ENCODE measurements at regions not wholly inside any gene's neighbourhood (a gene's known extent, or its start where the extent isn't known, plus 50 kb on each side); places are given as distances from the start of the nearest gene placed in this dataset.

DNA sequence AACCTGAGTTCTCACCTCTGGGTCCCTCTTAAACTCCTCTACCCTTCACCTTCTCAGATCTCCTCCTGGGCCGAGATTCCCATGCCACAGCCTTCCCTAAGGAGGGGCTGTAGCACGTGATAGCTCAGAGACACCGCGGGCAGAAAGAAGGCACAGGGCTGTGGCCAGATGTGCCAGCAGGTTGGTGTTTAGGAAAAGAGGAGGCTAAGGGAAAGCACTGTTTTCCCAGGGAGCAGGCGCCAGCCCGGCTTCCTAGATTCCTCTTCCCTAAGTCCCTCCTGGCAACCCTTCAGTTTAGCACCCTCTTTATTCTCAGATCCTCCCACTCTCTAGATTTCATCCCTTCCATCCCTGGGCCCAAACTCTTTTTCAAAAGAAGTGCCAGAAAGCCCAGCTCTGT is 59.4 kb upstream of the CCNG1 start:
- peak overlapping the region; percentile 44; the same call in 1 of the 2 replicates for H3K27ac Mint-ChIP-seq
- peak; percentile 16 for DNase-seq (ENCODE audit: low spot score)

DNA sequence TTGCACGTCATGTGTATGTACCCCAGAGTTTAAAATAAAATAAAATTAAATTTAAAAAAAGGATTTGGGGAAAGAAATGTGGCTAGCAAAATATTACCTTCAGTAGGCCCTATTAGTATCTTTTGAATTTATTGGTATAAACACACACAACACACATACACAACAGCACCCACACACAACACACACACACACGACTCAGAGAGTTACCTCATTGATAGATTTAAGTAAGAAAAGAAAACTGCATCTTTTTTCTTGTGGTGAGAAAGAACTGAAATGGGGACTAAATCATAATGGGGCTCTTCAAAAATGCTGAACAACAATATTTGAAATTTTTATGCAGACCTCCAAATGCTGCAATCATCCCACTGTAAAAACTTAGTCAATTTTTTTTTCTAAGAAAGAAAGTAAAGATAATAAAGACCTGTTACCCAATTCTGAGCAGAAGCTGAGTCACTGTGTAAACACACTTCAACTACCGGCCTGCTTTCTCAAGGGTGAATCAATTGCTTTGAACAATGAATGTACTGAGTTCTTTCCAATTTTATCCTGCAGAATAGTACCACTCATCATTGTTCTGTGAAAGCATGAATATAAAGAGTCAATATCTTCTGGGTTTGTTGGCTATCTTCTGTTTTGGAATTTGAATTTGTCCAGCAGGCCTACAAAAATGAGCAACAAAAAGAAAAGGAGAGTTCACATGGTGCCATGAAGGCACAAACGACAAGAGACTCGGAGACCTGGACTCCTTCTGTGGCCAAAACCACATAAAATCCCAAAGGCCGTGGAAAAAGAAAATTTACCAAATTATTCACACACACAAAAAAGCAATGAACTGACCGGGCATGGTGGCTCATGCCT is 57.9 kb upstream of the CCNG1 start:
- Mint-ChIP-seq H3K9me3 (peaks cover 10% of the 10 kb centered on the region; the same call in 1 of the 2 replicates), H3K36me3 (0 out of 2 replicates have a peak, but pooled peaks cover 2% of the 10 kb centered on the region), H3K27me3 (ENCODE audit: low read depth) (no peaks in the 10 kb centered on the region), H3K4me1 (peaks cover 20% of the 10 kb centered on the region), H3K27ac (peak overlapping the region; percentile 47), H3K4me3 (no peak overlapping the region)
- ChIA-PET POLR2A (no interaction called here), CTCF (interaction anchor here (1.8 kb wide), 1 partner anchor 29 kb away, joined by 7 read pairs; no protein-coding TSS in a partner anchor)
- DNase-seq (ENCODE audit: low spot score) (no peak), ATAC-seq (no peak)
- TF ChIP-seq ZNF317 (CRISPR knock-in tag; IDR thresholded peaks at IDR 0.05; ENCODE audit: borderline replicate concordance, low read depth) = no peak
- TF ChIP-seq ZNF219 (CRISPR knock-in tag; IDR thresholded peaks at IDR 0.05; ENCODE audit: borderline replicate concordance) = no peak
- no peak for TF ChIP-seq ZNF138 (CRISPR knock-in tag; conservative IDR thresholded peaks at IDR 0.05)
- TF ChIP-seq NFATC4 (CRISPR knock-in tag; IDR thresholded peaks at IDR 0.05) = no peak
- TF ChIP-seq, protein P1, sequence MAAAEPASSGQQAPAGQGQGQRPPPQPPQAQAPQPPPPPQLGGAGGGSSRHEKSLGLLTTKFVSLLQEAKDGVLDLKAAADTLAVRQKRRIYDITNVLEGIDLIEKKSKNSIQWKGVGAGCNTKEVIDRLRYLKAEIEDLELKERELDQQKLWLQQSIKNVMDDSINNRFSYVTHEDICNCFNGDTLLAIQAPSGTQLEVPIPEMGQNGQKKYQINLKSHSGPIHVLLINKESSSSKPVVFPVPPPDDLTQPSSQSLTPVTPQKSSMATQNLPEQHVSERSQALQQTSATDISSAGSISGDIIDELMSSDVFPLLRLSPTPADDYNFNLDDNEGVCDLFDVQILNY (CRISPR knock-in tag; IDR thresholded peaks at IDR 0.05) = no peak
- no peak for TF ChIP-seq IRF2 (CRISPR knock-in tag; IDR thresholded peaks at IDR 0.05; ENCODE audit: borderline replicate concordance, low read depth)
- TF ChIP-seq ARID4B (CRISPR knock-in tag; IDR thresholded peaks at IDR 0.05; ENCODE audit: borderline replicate concordance) = no peak
- TF ChIP-seq OVOL2 (CRISPR knock-in tag; IDR thresholded peaks at IDR 0.05; ENCODE audit: borderline replicate concordance) = no peak
- no peak for TF ChIP-seq CREB1 (CRISPR knock-in tag; IDR thresholded peaks at IDR 0.05)
- TF ChIP-seq, protein P2, sequence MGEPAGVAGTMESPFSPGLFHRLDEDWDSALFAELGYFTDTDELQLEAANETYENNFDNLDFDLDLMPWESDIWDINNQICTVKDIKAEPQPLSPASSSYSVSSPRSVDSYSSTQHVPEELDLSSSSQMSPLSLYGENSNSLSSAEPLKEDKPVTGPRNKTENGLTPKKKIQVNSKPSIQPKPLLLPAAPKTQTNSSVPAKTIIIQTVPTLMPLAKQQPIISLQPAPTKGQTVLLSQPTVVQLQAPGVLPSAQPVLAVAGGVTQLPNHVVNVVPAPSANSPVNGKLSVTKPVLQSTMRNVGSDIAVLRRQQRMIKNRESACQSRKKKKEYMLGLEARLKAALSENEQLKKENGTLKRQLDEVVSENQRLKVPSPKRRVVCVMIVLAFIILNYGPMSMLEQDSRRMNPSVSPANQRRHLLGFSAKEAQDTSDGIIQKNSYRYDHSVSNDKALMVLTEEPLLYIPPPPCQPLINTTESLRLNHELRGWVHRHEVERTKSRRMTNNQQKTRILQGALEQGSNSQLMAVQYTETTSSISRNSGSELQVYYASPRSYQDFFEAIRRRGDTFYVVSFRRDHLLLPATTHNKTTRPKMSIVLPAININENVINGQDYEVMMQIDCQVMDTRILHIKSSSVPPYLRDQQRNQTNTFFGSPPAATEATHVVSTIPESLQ (CRISPR knock-in tag; IDR thresholded peaks at IDR 0.05) = no peak
- TF ChIP-seq ETV6 (CRISPR knock-in tag; IDR thresholded peaks at IDR 0.05) = no peak
- TF ChIP-seq KAT7 (CRISPR knock-in tag; IDR thresholded peaks at IDR 0.05; ENCODE audit: borderline replicate concordance) = no peak
- TF ChIP-seq FOXP1 (CRISPR knock-in tag; IDR thresholded peaks at IDR 0.05; ENCODE audit: borderline replicate concordance) = no peak
- TF ChIP-seq NFYB (CRISPR knock-in tag; conservative IDR thresholded peaks at IDR 0.05; ENCODE audit: low read depth) = no peak
- no peak for TF ChIP-seq ERG (CRISPR knock-in tag; IDR thresholded peaks at IDR 0.05)

More for the DNA sequence above, 59.4 kb upstream of the CCNG1 start:
- 0 out of 2 replicates have a peak, but pooled peaks cover 2% of the 10 kb centered on the region for H3K36me3 Mint-ChIP-seq
- H3K4me3 Mint-ChIP-seq = no peak overlapping the region
- ChIA-PET POLR2A (no interaction called here), CTCF (interaction anchor here (1.6 to 1.8 kb wide), 2 partner anchors 30 kb away, joined by 7 to 9 read pairs; no protein-coding TSS in a partner anchor)
- TF ChIP-seq ZNF121 (CRISPR knock-in tag; IDR thresholded peaks at IDR 0.05) (no peak), USF2 (CRISPR knock-in tag; IDR thresholded peaks at IDR 0.05) (0 out of 2 replicates have a peak, but pooled peaks have one; percentile 15)
- peaks cover 28% of the 10 kb centered on the region for H3K4me1 Mint-ChIP-seq
- peaks cover 10% of the 10 kb centered on the region; the same call in 1 of the 2 replicates for H3K9me3 Mint-ChIP-seq
- H3K27me3 Mint-ChIP-seq (ENCODE audit: low read depth) = no peaks in the 10 kb centered on the region
- peak; percentile 86 for ATAC-seq

Data from WTC11 (cell line).